Transverse colon (tissue), 4 donors: ENCODE measurements at regions not wholly inside any gene's neighbourhood (a gene's known extent, or its start where the extent isn't known, plus 50 kb on each side); places are given as distances from the start of the nearest gene placed in this dataset.

Experiments used
- DNase-seq: peaks from one replicate; pipeline ENCODE4 v3.0.0-alpha.2; 2019
- H3K27ac ChIP-seq, 4 donors: fragments of 200-600 bp; sonication (generic); 2 replicates each; pipeline ENCODE4 v1.5.1; 2016 to 2018; ENCODE audit warnings: inconsistent platforms in 4 of 4
- H3K27me3 ChIP-seq: fragments of 200-600 bp; sonication (generic); 2 replicates; pipeline ENCODE4 v1.5.1; 2017; ENCODE audit warnings: inconsistent platforms
- H3K36me3 ChIP-seq, 4 donors: fragments of 200-600 bp; sonication (generic); 2 replicates each; pipeline ENCODE4 v1.5.1; 2017 to 2019; ENCODE audit warnings: inconsistent platforms in 4 of 4
- H3K4me1 ChIP-seq, 4 donors: fragments of 200-600 bp; sonication (generic); 2 replicates each; pipeline ENCODE4 v1.5.1; 2017 to 2020; ENCODE audit warnings: inconsistent platforms in 4 of 4
- H3K4me3 ChIP-seq, 4 donors: fragments of 200-600 bp; sonication (generic); 1 replicate in 1 of 4; 2 replicates in 3 of 4; pipeline versions ENCODE4 v1.5.1 to v1.6.1; 2017 to 2019; ENCODE audit warnings: inconsistent platforms in 4 of 4
- H3K9me3 ChIP-seq, 2 donors: fragments of 200-600 bp; sonication (generic); 2 replicates each; pipeline ENCODE4 v1.5.1; 2017 to 2019; ENCODE audit warnings: inconsistent platforms in 2 of 2
- CTCF ChIP-seq, 5 experiments: fragments of 200-600 bp in 3 of 5; fragments of 450-650 bp in 2 of 5; sonication (generic) in 3 of 5; IDR thresholded peaks; 1 replicate in 2 of 5; 2 replicates in 3 of 5; pipeline ENCODE4 v1.5.1; 2016 to 2017; ENCODE audit warnings: antibody characterized with exemption in 5 of 5, inconsistent platforms in 3 of 5, mild to moderate bottlenecking in 2 of 5, moderate library complexity in 1 of 5
- EP300 ChIP-seq: sonication (generic); formaldehyde crosslinking; IDR thresholded peaks from one replicate; pipeline ENCODE4 v1.6.1; 2017; ENCODE audit warnings: antibody characterized with exemption, low read depth
- POLR2A ChIP-seq: fragments of 450-650 bp; IDR thresholded peaks from one replicate; pipeline ENCODE4 v1.6.1; 2016; ENCODE audit warnings: antibody characterized with exemption, mild to moderate bottlenecking, moderate library complexity
- POLR2AphosphoS5 ChIP-seq, 3 donors: sonication (generic); formaldehyde crosslinking; IDR thresholded peaks; one replicate each; pipeline ENCODE4 v1.6.1; 2016; ENCODE audit warnings: antibody characterized with exemption in 3 of 3
- WGBS, 2 donors: methylation state at CpG; one replicate each; pipeline ENCODE4 v1.1.5; 2018; ENCODE audit warnings: low coverage in 1 of 2; 5-methylcytosine and 5-hydroxymethylcytosine counted together
- in situ Hi-C, 4 donors: fragments of 200-750 bp; cut with MboI; loops; one replicate each; pipeline versions ENCODE4 v1.15.0 to v1.15.1; 2017; ENCODE audit warnings: low sequenced_read_pairs in 3 of 4, low pct_ligation_motif_present in 1 of 4, low pct_unique_long_range_greater_than_20kb in 1 of 4
- intact Hi-C: fragments of 100-400 bp; cut with DNase I; formaldehyde crosslinking; loops from one replicate; pipeline ENCODE4 v1.15.1; 2023; ENCODE audit warnings: low total_unique reads

- DNase-seq, result no peak
- in situ Hi-C loops (no loop called here), intact Hi-C loops (no loop called here)
- H3K4me3 ChIP-seq, result no peak overlapping the region
- no peak overlapping the region for H3K27ac ChIP-seq
- TF ChIP-seq POLR2AphosphoS5 (IDR thresholded peaks at IDR 0.05), result no peak
- no peak for TF ChIP-seq EP300
- TF ChIP-seq POLR2A, result no peak
- TF ChIP-seq CTCF (IDR thresholded peaks at IDR 0.05), result no peak
- no peaks in the 10 kb centered on the region for H3K36me3 ChIP-seq
- WGBS, 2 donors, result 40 to 46% methylated on average over 1 to 3 of the region's 3 CpGs
- H3K4me1 ChIP-seq, result peaks cover 0 to 6% (median 0%) of the 10 kb centered on the region in 4 donors
- H3K27me3 ChIP-seq, result no peaks in the 10 kb centered on the region
- H3K9me3 ChIP-seq, result no peaks in the 10 kb centered on the region
Measured at GRCh38 chr3:103056542-103056941, 621.7 kb downstream of the ZPLD1 start.

GRCh38 chr3:103057003-103057402 is 622.2 kb downstream of the ZPLD1 start:
- WGBS, 2 donors, result 40 to 70% methylated on average over 1 to 6 of the region's 6 CpGs

GRCh38 chr3:103057487-103057886 is 622.7 kb downstream of the ZPLD1 start:
- H3K4me1 ChIP-seq, result peaks cover 0 to 6% (median 0%) of the 10 kb centered on the region in 4 donors
- TF ChIP-seq POLR2A, result no peak
- TF ChIP-seq CTCF (IDR thresholded peaks at IDR 0.05), result no peak
- TF ChIP-seq POLR2AphosphoS5 (IDR thresholded peaks at IDR 0.05), result no peak
- TF ChIP-seq EP300, result no peak
- no peaks in the 10 kb centered on the region for H3K27me3 ChIP-seq
- in situ Hi-C loops, result no loop called here
- no peak overlapping the region for H3K4me3 ChIP-seq
- H3K36me3 ChIP-seq, result no peaks in the 10 kb centered on the region
- no peak for DNase-seq
- no peaks in the 10 kb centered on the region for H3K9me3 ChIP-seq
- H3K27ac ChIP-seq, result no peak overlapping the region
- intact Hi-C loops, result no loop called here

More at GRCh38 chr3:103057003-103057402, 622.2 kb downstream of the ZPLD1 start:
- Histone ChIP-seq H3K27ac (no peak overlapping the region), H3K36me3 (no peaks in the 10 kb centered on the region), H3K4me1 (peaks cover 0 to 6% (median 0%) of the 10 kb centered on the region in 4 donors), H3K4me3 (no peak overlapping the region), H3K9me3 (no peaks in the 10 kb centered on the region), H3K27me3 (no peaks in the 10 kb centered on the region)
- in situ Hi-C loops, result no loop called here
- DNase-seq, result no peak
- TF ChIP-seq POLR2A (no peak), EP300 (no peak), CTCF (IDR thresholded peaks at IDR 0.05) (no peak), POLR2AphosphoS5 (IDR thresholded peaks at IDR 0.05) (no peak)
- intact Hi-C loops, result no loop called here

DNA sequence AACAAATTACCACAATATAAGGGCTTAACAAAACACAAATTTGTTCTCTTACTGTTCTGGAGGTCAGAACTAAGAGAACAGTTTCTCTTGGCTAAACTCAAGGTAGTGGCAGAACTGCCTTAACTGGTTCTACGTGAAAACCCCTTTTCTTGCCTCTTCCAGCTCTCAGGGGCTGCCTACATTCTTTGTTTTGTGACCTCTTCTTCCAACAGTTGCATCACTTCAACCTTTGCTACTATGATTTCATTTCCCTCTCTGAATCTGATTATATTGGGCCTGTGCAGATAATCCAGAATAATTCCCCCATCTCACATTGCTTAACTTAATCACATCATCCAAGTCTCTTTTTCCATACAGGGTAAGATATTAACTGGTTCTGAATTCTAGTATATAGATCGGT is 624.6 kb downstream of the ZPLD1 start:
- H3K9me3 ChIP-seq, result no peaks in the 10 kb centered on the region

More for the DNA sequence above, 624.6 kb downstream of the ZPLD1 start:
- 53 to 64% methylated on average over 2 of the region's 2 CpGs for WGBS, 2 donors
- TF ChIP-seq EP300 (no peak), POLR2AphosphoS5 (IDR thresholded peaks at IDR 0.05) (no peak), CTCF (IDR thresholded peaks at IDR 0.05) (no peak), POLR2A (no peak)
- H3K27me3 ChIP-seq, result no peaks in the 10 kb centered on the region
- in situ Hi-C loops (no loop called here), intact Hi-C loops (no loop called here)
- H3K27ac ChIP-seq, result no peak overlapping the region
- H3K4me1 ChIP-seq, result no peaks in the 10 kb centered on the region
- no peak overlapping the region for H3K4me3 ChIP-seq
- DNase-seq, result no peak
- no peaks in the 10 kb centered on the region for H3K36me3 ChIP-seq
